ENCODE measurements at regions not wholly inside any gene's neighbourhood (a gene's known extent, or its start where the extent isn't known, plus 50 kb on each side); places are given as distances from the start of the nearest gene placed in this dataset.

DNA sequence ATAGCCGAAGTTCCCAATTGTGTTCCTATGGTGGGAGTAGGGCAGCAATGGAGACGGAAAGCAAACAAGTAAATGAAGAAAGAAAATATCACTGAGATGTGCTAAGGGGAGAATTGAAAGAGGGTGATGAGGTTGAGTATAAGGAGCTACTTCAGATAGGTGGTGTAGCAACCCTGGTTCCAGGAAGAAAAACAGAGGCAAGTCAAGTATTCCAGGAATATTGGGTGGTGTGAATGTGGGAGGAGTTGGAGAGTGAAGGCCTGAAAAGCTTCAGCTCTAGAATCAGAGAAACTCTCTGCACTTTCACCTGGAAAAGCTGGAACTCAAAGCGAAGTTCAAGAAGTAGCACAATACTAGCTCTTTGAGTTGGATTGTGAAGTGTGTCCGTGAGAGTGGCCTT, 342.1 kb downstream of the TLE4 start (continued):
- no peak for TF ChIP-seq RNF2 (IDR thresholded peaks at IDR 0.05; ENCODE audit: borderline replicate concordance, low read depth, low read length, missing control alignments, poor library complexity, severe bottlenecking)
- no peak for TF ChIP-seq POU5F1 (IDR thresholded peaks at IDR 0.05; ENCODE audit: low read depth, low read length)
- TF ChIP-seq NRF1 (IDR thresholded peaks at IDR 0.05; ENCODE audit: low read depth, low read length), result no peak
- TF ChIP-seq, protein P1, sequence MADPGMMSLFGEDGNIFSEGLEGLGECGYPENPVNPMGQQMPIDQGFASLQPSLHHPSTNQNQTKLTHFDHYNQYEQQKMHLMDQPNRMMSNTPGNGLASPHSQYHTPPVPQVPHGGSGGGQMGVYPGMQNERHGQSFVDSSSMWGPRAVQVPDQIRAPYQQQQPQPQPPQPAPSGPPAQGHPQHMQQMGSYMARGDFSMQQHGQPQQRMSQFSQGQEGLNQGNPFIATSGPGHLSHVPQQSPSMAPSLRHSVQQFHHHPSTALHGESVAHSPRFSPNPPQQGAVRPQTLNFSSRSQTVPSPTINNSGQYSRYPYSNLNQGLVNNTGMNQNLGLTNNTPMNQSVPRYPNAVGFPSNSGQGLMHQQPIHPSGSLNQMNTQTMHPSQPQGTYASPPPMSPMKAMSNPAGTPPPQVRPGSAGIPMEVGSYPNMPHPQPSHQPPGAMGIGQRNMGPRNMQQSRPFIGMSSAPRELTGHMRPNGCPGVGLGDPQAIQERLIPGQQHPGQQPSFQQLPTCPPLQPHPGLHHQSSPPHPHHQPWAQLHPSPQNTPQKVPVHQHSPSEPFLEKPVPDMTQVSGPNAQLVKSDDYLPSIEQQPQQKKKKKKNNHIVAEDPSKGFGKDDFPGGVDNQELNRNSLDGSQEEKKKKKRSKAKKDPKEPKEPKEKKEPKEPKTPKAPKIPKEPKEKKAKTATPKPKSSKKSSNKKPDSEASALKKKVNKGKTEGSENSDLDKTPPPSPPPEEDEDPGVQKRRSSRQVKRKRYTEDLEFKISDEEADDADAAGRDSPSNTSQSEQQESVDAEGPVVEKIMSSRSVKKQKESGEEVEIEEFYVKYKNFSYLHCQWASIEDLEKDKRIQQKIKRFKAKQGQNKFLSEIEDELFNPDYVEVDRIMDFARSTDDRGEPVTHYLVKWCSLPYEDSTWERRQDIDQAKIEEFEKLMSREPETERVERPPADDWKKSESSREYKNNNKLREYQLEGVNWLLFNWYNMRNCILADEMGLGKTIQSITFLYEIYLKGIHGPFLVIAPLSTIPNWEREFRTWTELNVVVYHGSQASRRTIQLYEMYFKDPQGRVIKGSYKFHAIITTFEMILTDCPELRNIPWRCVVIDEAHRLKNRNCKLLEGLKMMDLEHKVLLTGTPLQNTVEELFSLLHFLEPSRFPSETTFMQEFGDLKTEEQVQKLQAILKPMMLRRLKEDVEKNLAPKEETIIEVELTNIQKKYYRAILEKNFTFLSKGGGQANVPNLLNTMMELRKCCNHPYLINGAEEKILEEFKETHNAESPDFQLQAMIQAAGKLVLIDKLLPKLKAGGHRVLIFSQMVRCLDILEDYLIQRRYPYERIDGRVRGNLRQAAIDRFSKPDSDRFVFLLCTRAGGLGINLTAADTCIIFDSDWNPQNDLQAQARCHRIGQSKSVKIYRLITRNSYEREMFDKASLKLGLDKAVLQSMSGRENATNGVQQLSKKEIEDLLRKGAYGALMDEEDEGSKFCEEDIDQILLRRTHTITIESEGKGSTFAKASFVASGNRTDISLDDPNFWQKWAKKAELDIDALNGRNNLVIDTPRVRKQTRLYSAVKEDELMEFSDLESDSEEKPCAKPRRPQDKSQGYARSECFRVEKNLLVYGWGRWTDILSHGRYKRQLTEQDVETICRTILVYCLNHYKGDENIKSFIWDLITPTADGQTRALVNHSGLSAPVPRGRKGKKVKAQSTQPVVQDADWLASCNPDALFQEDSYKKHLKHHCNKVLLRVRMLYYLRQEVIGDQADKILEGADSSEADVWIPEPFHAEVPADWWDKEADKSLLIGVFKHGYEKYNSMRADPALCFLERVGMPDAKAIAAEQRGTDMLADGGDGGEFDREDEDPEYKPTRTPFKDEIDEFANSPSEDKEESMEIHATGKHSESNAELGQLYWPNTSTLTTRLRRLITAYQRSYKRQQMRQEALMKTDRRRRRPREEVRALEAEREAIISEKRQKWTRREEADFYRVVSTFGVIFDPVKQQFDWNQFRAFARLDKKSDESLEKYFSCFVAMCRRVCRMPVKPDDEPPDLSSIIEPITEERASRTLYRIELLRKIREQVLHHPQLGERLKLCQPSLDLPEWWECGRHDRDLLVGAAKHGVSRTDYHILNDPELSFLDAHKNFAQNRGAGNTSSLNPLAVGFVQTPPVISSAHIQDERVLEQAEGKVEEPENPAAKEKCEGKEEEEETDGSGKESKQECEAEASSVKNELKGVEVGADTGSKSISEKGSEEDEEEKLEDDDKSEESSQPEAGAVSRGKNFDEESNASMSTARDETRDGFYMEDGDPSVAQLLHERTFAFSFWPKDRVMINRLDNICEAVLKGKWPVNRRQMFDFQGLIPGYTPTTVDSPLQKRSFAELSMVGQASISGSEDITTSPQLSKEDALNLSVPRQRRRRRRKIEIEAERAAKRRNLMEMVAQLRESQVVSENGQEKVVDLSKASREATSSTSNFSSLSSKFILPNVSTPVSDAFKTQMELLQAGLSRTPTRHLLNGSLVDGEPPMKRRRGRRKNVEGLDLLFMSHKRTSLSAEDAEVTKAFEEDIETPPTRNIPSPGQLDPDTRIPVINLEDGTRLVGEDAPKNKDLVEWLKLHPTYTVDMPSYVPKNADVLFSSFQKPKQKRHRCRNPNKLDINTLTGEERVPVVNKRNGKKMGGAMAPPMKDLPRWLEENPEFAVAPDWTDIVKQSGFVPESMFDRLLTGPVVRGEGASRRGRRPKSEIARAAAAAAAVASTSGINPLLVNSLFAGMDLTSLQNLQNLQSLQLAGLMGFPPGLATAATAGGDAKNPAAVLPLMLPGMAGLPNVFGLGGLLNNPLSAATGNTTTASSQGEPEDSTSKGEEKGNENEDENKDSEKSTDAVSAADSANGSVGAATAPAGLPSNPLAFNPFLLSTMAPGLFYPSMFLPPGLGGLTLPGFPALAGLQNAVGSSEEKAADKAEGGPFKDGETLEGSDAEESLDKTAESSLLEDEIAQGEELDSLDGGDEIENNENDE (IDR thresholded peaks at IDR 0.05; ENCODE audit: insufficient replicate concordance, low read length), result no peak
- TF ChIP-seq SP2 (IDR thresholded peaks at IDR 0.05; ENCODE audit: low read length), result no peak
